RPMI8226 (cell line): ENCODE measurements at regions not wholly inside any gene's neighbourhood (a gene's known extent, or its start where the extent isn't known, plus 50 kb on each side); places are given as distances from the start of the nearest gene placed in this dataset.
"Not testable (repeated sequence)": the region's sequence is repeated elsewhere in the genome, so short reads cannot be mapped to it uniquely, and the experiment has no call there.

Experiments
- DNase-seq: peaks from one replicate; pipeline ENCODE4 v3.0.0-alpha.2; 2015

- no peak for DNase-seq
Measured at GRCh38 chr13:80029170-80029569, 311.8 kb downstream of the SPRY2 start.

- no peak for DNase-seq
Measured at GRCh38 chr13:80022146-80022545, 318.8 kb downstream of the SPRY2 start.

GRCh38 chr13:80012251-80012650 lies 328.7 kb downstream of the SPRY2 start:
- no peak for DNase-seq

GRCh38 chr13:80011448-80012212 lies 329.3 kb downstream of the SPRY2 start:
- no peak for DNase-seq

GRCh38 chr13:80010846-80011245 lies 330.1 kb downstream of the SPRY2 start:
- no peak for DNase-seq

GRCh38 chr13:80010286-80010831 lies 330.6 kb downstream of the SPRY2 start:
- no peak for DNase-seq

- DNase-seq = no peak
Measured at GRCh38 chr13:80009760-80010159, 331.2 kb downstream of the SPRY2 start.

- DNase-seq = no peak
Measured at GRCh38 chr13:80006940-80007339, 334.0 kb downstream of the SPRY2 start.

- DNase-seq = no peak
Measured at GRCh38 chr13:80001510-80001842, 339.4 kb downstream of the SPRY2 start.

GRCh38 chr13:80000684-80001509 lies 340.0 kb downstream of the SPRY2 start:
- no peak for DNase-seq

GRCh38 chr13:79999601-80000000 lies 341.3 kb downstream of the SPRY2 start:
- DNase-seq = no peak

GRCh38 chr13:79998381-79998880 lies 342.5 kb downstream of the SPRY2 start:
- DNase-seq = no peak

- no peak for DNase-seq
Measured at GRCh38 chr13:79997244-79997643, 343.7 kb downstream of the SPRY2 start.

GRCh38 chr13:79995334-79995733 lies 345.6 kb downstream of the SPRY2 start:
- no peak for DNase-seq

GRCh38 chr13:79992111-79992510 lies 348.8 kb downstream of the SPRY2 start:
- no peak for DNase-seq

GRCh38 chr13:79990048-79990447 lies 350.9 kb downstream of the SPRY2 start:
- DNase-seq = no peak

- DNase-seq = no peak
Measured at GRCh38 chr13:79989217-79989661, 351.7 kb downstream of the SPRY2 start.

GRCh38 chr13:79988573-79988972 lies 352.4 kb downstream of the SPRY2 start:
- DNase-seq = no peak

GRCh38 chr13:79987761-79988160 lies 353.2 kb downstream of the SPRY2 start:
- no peak for DNase-seq

- DNase-seq = no peak
Measured at GRCh38 chr13:79987323-79987722, 353.6 kb downstream of the SPRY2 start.

GRCh38 chr13:79986890-79987289 lies 354.0 kb downstream of the SPRY2 start:
- no peak for DNase-seq

- not testable (repeated sequence) for DNase-seq
Measured at GRCh38 chr13:79974935-79975650, 365.8 kb downstream of the SPRY2 start.

- DNase-seq = no peak
Measured at GRCh38 chr13:79973533-79973963, 367.4 kb downstream of the SPRY2 start.
